HG02981 (cell line): ENCODE measurements at regions not wholly inside any gene's neighbourhood (a gene's known extent, or its start where the extent isn't known, plus 50 kb on each side); places are given as distances from the start of the nearest gene placed in this dataset.

Experiments used
- ATAC-seq: cut with Tn5 transposase; IDR thresholded peaks from one replicate; pipeline ENCODE4 v1.9.1; 2021; ENCODE audit warnings: mild to moderate bottlenecking, moderate library complexity; ENCODE audit not compliant: unreplicated experiment

DNA sequence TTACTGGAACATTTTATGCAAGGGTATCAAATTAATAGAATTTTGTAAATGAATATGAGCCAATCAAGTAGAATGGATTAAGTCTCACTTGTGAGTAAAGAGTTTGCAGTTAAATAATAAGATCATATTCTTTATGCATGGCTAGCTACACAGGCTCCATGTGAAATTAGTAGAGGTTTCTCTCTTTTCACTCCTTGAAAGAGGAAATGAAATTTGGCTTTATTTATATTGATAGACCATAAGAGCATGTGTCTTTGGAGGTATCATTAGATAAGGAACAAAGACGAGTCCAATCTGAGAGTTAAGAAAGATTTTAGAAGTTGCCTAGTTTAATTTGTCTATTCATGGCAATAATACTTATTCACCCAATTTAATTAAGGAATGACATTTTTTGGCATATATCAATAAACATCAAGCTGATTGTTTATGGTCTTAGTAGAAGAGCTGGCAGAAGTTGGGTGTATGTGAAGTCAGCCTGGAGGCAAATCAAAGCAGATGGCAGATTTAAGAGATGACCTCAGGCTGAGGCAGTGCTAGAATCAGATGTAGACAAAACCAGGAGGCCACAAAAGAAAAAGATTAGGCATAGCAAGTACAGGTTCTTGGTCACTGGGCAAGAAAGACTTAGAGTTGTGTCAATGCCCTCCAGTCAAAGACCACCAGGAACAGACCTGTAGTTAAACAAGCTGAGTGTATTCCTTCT lies 406.5 kb upstream of the ARHGEF26 start:
- no peak for ATAC-seq

DNA sequence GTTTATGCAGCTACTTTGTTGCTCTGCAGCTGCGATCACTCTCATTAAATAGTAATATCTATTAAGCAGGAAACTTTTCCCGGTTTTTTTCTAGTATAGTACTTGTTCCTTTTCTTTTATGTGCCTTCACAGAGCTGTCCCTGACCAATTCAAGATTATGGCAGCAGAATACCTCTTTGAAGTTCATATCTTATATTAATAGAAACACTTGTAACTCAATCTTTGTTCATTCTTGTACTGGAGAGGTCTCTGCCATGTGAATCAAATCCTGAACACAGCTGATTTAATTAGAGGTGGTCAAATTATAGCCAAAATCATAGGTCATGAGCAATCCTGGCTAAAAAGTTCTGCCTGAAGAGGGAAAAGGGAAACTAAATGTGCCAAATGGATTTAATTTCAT lies 399.0 kb upstream of the ARHGEF26 start:
- no peak for ATAC-seq

DNA sequence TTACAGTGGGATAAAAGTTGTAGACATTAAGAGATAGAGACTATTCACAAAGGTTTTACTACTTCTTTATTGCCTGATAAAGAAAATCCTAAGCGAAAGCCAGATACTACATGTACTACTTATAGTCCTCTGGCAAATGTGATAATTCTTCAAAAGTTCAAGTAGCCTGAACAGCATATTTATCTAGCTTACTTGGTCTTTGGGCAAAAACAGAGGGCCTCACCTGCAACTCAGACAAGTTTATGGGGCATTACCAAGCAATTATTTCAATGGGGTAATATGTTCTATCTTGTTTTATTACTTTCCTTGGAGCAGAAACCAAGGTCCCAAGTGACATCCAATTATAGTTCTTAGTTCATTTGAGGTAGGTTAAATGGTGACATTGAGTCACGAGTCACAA lies 390.1 kb upstream of the ARHGEF26 start:
- no peak for ATAC-seq

DNA sequence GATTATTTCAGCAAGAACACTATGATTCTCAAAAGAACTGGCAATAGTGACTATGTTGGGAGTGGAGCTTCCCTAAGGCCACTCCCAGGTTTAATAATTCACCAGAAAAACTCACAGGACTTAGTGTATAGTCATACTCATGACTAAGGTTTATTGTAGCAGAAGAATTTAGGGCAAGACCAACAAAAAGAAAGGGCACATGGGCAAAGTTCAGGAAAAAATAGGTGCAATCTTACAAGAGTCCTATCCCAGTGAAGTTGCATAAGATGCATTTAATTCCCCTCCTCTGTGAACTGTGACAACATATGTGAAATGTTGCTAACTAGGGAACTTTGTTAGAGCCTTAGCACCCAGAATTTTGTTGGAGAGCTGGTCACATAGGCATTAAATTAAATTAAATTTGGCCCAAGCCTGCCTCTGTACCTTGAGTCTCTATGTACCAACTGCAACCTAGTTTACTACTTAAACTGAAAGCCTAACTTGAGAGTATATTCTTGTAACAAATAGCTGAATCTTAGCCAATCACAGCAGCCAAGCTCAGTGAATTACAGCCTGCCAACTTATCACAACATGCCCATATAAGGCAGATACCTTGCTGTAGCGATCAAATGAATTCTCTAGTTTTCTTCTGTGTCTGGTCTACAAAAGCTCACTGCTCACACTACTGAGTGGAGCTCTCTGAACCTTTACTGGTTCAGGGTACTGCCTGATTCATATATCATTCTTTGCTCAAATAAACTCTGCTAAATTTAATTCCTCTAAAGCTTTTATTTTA lies 386.2 kb upstream of the ARHGEF26 start:
- ATAC-seq = no peak

DNA sequence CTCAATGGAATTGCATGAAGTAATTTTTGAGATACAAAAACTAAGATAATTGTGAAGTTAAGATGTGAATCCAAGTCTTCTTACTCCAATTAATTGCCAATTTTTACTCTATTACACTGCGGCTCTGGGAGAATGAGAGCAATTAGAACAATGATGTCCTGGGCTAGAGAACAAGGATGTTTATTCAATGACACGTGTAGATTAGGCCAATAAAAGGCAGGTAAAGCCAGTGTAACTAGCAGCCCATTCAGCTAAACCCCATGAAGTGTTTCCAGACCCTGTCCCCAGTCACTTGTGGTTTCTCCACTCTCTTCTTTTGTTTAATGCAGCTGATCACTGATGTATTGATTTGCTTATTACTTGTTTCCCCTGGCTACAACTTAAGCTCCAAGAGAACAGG lies 381.1 kb upstream of the ARHGEF26 start:
- no peak for ATAC-seq

DNA sequence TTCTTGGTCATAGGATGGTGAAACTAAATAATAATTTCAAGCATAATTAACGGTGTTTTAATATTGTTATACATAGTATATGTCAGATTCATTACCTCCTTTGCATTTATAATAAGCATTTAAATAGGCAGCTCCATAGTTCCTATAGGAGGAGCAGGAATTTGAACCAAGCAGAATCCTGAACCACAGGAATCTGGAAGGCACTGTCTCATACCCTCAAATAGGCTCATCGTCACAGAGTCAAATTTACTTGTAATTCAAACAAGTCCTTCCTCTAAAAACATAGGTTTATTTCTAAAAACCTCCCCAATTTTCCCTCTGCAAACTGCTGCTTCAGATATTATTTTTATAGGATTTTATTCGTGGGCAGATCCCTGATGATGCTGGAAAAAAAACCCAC lies 376.3 kb upstream of the ARHGEF26 start:
- no peak for ATAC-seq

DNA sequence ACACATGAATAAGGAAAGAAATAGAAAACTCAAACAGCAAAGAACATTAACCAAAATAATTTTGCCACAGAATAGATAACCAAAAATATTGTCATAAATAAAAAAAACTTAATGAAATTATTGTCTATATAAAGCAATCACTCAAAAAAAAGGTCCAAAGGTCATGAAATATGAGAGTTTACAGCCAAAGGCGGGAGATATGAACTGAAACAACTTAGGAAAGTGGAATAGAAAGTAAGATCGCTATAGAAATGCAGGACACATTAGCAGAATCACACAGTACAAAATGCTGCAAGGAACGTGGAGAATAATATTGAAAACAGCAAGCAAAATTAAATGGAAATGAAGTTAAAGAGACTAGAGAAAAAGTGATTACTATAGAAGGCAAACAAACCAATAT lies 375.0 kb upstream of the ARHGEF26 start:
- no peak for ATAC-seq

DNA sequence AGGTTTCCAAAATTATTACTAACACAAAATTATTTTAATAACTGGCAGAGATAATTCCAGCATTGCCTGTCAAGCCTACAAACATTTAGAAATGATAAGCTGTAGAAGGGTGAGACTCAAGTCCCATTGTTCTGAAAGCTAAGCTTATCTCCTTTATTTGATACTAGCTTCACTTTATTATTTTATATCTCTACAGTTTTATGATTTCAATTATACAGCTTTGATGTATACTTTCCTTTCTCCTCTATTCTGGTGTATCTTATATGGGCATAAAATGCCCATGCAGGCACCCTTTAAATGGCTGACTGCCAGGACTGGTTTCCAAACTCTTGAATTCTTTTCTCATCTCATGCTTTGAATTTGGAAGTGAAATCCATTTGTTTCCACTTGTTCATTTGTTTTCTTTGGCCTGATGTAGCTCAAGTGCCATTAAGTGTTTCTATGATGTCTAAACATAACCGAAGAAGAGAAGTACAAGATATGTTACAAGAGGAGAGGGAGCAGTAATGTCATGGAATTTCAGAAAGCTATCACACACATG lies 372.1 kb upstream of the ARHGEF26 start:
- ATAC-seq = no peak

DNA sequence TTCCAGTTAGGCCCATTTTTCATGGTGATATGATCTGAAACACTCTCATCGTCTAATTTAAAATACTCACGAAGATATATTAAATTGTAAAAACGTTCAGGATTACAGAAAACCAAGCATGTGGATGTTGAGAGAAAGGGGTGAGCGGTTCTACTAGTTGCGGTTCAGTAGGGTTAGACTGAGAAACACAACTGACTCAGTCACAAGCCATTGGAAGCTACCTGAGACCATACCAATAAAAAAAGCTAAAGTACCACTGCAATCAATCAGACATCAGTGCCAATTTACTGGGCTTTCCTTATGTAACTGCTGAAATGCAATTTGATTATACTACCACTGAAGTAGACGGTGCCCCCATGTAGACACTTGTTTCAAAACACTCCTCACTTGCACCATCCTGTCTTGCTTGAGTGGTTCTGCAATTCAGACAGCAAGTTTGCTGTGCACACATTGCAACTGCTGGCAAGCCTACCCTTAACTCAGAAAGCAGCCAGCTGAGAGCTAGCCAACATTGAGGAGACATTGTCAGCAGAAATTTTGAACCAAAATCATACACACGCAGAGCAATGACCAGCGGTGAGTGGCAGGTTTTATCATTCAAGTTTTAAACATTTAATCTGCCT lies 368.7 kb upstream of the ARHGEF26 start:
- ATAC-seq = no peak

DNA sequence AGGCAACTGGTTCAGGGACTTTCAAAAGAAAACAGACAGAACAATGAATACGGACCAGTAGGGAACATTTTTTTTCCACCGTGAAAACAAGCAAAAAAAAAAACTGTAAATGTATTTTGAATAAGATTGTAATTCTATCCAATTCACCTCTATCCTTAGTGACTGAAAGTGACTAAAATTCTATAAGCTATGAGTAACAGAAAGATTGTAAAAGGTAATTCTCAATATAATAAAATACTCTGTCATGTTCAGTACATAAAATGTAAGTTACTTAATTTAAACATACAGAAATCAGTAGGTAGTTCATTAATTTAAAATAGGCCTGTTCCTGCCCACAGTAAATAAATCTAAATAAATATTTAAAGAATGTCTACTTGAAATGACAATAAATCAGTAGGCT lies 368.2 kb upstream of the ARHGEF26 start:
- no peak for ATAC-seq

DNA sequence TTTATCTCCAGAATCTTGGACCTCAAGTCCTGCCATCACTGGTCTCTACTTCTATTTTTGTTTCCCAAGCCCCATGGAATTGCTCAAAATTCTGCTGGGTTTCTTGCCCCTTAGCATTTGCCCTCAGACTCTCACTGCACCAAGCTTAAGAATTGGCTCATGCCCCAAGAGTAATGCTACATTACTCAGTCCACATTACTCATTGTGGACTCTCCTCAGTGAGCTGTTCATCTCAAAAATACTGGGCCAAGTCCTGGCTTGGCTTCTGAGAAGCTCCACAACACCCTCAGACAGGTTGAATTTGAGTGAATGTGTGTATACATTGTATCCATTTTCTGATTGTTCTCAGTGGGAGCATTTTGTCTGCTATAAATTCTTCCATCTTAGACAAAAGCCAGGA lies 364.4 kb upstream of the ARHGEF26 start:
- ATAC-seq = no peak

DNA sequence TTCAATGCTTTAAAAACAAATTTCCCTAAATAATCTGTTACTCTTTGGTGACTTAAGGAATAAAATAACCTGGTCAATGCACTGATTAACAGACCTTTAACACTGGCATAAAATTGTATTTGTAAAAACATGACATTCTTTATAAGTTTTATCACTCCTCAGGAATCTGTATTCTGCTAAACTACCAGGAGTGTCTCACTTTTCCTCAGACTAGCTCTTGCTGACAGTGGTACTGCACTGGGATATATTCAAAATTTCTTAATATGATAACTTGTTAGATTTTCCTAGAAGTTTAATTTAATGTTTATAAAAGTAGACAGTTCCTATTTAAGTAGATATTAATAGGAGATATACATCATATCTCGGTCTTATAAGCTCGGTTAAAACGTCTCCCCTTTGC lies 363.4 kb upstream of the ARHGEF26 start:
- no peak for ATAC-seq

DNA sequence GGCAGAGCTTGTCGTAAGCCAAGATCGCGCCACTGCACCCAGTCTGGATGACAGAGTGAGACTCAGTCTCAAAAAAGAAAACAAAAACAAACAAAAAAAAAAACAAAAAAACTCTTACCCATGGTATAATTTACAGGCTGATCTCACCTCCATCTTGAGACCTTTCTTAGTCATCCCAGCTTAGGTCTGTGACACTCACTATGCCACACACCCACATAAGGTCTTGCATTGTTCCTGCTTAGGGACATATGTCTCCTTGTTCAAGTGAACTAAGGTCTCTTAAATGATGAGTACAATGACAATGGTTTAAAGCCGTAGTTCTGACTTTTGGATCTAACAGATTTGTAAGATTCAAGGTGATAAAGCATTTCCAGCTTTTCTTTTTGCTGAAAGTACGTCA lies 360.2 kb upstream of the ARHGEF26 start:
- ATAC-seq = no peak

DNA sequence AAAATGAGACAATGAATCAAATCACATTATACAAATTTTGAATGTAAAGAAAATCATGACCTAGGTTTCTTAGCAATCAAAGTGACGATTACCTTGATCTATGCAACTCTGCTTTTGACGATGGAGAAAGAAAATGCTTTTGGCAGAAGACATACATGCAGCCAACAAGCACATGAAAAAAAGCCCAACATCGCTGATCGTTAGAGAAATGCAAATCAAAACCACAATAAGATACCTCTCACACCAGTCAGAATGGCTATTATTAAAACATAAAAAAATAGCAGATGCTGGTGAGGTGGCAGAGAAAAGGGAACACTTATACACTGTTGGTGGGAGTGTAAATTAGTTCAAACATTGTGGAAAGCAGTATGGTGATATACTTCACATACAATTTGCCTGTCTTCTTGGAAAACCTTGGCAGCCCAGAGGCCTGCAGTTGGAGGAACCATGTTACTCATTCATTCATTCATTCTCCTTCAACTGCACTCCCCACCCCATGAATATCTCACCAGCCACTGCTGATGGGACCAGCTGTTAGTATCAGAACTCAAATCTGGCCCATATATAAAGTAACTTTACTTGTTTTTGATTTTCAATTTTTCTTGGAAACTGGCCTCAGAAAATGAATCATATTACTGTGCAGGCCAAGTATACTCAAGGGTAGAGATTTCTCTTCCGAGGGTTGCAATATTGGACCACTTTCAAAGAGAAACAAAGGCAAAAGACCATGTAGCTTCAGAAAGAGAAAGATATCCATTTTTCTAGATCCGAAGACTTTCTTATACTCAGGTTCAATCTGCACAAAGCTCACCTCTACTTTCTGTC lies 358.6 kb upstream of the ARHGEF26 start:
- no peak for ATAC-seq

DNA sequence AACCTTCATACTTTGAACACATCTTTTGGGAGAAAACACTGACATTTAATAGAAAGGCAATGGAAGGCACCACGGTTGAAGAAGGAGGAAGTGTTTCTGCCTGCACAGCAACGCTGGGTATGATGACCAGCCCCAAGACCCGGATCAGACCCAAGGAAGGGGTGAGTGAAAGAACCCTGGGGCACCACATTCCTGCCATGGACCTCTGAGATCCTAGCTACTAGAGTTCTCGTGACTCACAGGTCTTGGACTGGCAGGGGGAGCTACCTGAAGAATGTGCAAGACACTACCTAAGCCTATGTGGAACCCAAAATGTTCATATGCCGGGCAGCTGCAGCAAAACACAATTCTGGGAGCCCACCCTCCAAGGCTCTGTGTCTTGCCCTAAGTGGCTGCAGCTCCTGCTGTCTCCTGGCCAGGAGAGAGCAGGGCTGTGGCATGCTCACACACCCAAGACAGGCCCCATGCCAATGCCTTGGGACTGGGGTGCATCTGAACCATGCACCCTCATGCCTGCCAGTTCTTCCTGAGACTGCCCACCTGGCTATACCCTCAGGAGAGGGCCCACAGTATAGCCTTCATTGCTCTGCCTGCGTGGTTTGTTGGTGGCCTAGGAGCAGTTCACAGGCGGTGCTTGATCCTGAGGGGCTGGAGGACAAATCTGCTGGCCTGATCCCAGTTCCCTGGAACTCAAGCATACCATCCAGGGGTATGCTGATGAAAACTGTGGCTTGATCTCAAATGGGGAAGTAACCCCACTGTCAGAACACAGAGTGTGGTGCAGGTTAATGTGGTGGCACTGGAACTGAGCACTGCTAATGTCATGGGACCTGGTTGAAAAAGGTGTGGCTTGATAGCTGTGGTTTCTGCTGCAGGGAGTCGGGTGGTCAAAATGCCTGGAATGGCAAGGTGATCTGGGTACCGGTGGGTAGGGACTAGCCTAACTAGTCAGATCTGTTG lies 353.3 kb upstream of the ARHGEF26 start:
- peak; percentile 32 for ATAC-seq

DNA sequence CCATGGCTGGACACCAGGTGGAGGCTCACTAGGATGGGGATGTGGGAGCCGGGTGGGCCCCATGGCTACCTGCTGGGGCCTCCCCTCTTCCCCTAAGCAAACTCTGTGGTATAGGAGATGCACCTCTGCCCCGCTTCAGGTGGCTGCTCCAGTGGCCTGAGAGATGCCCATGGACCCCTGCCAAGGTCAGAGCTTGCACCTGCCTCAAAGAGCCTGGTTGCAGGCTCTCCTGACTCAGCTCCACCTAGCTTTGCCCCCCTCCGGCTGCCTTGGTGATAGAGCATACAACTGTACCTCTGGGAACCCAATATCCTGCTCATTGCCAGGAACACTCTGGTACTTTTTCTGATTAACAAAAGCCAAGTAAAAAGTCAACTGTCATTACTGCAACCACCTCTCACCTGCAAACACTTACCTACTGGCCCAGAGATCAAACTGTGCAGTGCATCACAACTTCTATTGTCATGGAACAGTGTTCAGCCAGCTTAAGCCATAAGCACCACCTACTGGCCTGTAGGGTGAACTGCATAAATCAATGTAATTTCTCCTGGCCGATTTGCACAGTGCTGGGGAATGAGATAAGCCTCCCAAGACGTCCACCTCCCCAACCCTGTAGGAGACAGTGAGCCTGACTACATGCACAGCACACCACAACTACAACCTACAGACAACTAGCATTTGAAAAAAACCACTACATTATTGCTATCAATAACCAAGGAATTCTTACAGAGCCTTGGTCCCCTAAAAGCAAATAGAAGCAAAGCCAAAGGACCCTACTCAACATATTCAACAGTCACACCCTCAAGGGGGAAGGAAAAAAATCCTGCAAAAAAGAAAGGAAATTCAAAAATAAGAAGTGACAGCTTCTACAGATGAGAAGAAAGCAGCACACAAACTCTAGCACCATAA lies 352.4 kb upstream of the ARHGEF26 start:
- peak; percentile 93 for ATAC-seq

DNA sequence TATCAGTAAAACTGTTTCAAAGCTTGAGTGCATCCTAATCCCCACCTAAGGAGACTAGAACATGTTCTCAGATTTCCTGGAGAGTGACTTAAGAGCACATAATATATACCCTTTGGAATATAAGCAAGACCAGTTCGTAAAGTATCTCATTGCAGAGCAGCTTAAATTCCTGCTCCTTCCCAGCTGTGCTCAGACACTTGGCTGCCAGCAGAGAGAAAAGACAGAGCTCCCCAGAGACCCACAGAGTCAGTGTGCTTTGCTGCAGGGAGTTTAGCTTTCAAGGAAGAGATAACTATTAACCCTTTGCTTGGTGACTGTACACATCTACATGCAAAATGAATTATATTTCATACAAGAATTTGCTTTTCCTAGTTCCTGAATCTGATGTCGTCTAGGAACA lies 338.1 kb upstream of the ARHGEF26 start:
- ATAC-seq = no peak

DNA sequence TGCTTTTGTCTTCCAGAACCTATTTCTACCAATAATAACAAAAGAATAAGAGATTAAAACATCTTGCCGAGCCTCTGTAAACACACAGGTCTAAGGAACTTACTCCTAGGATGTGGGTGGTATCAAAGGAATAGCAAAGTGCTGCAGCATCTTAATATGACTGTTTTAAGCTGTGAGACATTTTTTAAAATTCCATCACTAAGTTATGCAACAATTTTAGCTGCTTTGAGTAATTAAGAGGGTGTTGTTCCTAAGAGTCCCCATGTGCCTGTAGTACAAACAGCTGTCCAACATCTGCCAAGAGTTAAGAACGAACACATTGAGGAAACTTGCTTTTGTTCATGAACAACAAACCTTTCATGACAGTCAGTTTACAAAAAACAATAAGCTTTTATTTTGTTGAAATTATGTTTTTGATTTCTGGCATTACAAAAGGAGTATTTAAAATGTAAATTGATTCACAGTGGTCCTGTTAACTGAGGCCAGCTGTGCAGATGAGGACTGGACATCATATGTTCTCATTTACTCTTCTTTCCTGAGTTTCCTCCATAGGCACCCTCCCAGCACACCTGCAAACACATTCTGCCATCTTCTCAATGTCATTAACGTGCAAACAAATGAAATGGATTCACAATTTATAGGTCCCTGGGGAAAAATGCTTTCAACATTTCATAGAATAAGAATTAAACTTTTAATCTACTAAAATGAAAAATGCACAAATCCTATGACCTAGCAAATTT lies 337.3 kb upstream of the ARHGEF26 start:
- ATAC-seq = no peak
